Prostate gland (tissue), 2 donors: ENCODE measurements at regions not wholly inside any gene's neighbourhood (a gene's known extent, or its start where the extent isn't known, plus 50 kb on each side); places are given as distances from the start of the nearest gene placed in this dataset.

ENCODE experiments used
- DNase-seq: peaks from one replicate; pipeline ENCODE4 v3.0.0-alpha.2; 2019; ENCODE audit warnings: low spot score
- H3K27ac ChIP-seq, 2 donors: fragments of 200-600 bp; sonication (generic); 2 replicates each; pipeline ENCODE4 v1.5.1; 2017 to 2019
- H3K27me3 ChIP-seq: fragments of 200-600 bp; sonication (generic); replicated peaks from 2 replicates; pipeline ENCODE4 v1.5.1; 2019; ENCODE audit not compliant: insufficient read depth
- H3K36me3 ChIP-seq, 2 donors: fragments of 200-600 bp; sonication (generic); 1 replicate in 1 of 2; 2 replicates in 1 of 2; pipeline versions ENCODE4 v1.5.1 to v1.8.1; 2017 to 2019
- H3K4me1 ChIP-seq: fragments of 200-600 bp; sonication (generic); replicated peaks from 2 replicates; pipeline ENCODE4 v1.5.1; 2019
- H3K4me3 ChIP-seq, 2 donors: fragments of 200-600 bp; sonication (generic); 2 replicates each; pipeline ENCODE4 v1.5.1; 2017 to 2019
- H3K9me3 ChIP-seq: fragments of 200-600 bp; sonication (generic); 2 replicates; pipeline ENCODE4 v1.5.1; 2017
- CTCF ChIP-seq, 4 experiments: fragments of 200-600 bp in 2 of 4; fragments of 450-650 bp in 2 of 4; sonication (generic) in 2 of 4; IDR thresholded peaks; 1 replicate in 3 of 4; 2 replicates in 1 of 4; pipeline ENCODE4 v1.5.1; 2016 to 2019; ENCODE audit warnings: antibody characterized with exemption in 4 of 4, mild to moderate bottlenecking in 2 of 4, moderate library complexity in 2 of 4
- POLR2A ChIP-seq: fragments of 450-650 bp; IDR thresholded peaks from one replicate; pipeline ENCODE4 v1.6.1; 2016; ENCODE audit warnings: antibody characterized with exemption, mild to moderate bottlenecking
- POLR2AphosphoS5 ChIP-seq: sonication (generic); formaldehyde crosslinking; IDR thresholded peaks from one replicate; pipeline ENCODE4 v1.6.1; 2017; ENCODE audit warnings: antibody characterized with exemption
- WGBS: methylation state at CpG from one replicate; pipeline ENCODE4 v1.1.5; 2018; 5-methylcytosine and 5-hydroxymethylcytosine counted together
- intact Hi-C: fragments of 100-400 bp; cut with DNase I; formaldehyde crosslinking; loops from one replicate; pipeline ENCODE4 v1.14.2; 2022

- no peaks in the 10 kb centered on the region for H3K9me3 ChIP-seq
- no peaks in the 10 kb centered on the region for H3K36me3 ChIP-seq
- no peaks in the 10 kb centered on the region for H3K4me1 ChIP-seq
- intact Hi-C loops: no loop called here
- no peak overlapping the region for H3K4me3 ChIP-seq
- no peak for DNase-seq
- WGBS: 90% methylated on average over 4 of the region's 4 CpGs
- H3K27me3 ChIP-seq: no peaks in the 10 kb centered on the region
- no peak overlapping the region for H3K27ac ChIP-seq
- no peak for TF ChIP-seq CTCF (IDR thresholded peaks at IDR 0.05)
- no peak for TF ChIP-seq POLR2AphosphoS5
- no peak for TF ChIP-seq POLR2A
These were observed 414.1 kb downstream of the CTTN start for GRCh38 chr11:70812472-70812871.

- H3K4me1 ChIP-seq: no peaks in the 10 kb centered on the region
- no peaks in the 10 kb centered on the region for H3K36me3 ChIP-seq
- 95% methylated on average over 11 of the region's 11 CpGs for WGBS
- no peak overlapping the region for H3K27ac ChIP-seq
- TF ChIP-seq POLR2A (no peak), POLR2AphosphoS5 (no peak), CTCF (IDR thresholded peaks at IDR 0.05) (no peak)
- H3K9me3 ChIP-seq: no peaks in the 10 kb centered on the region
- intact Hi-C loops: no loop called here
- H3K4me3 ChIP-seq: no peak overlapping the region
- DNase-seq: no peak
- no peaks in the 10 kb centered on the region for H3K27me3 ChIP-seq
These were observed 415.3 kb downstream of the CTTN start for GRCh38 chr11:70813651-70814050.

- intact Hi-C loops: no loop called here
- H3K27ac ChIP-seq: no peak overlapping the region
- WGBS: 88% methylated on average over 7 of the region's 7 CpGs
- TF ChIP-seq POLR2A: no peak
- no peak for TF ChIP-seq POLR2AphosphoS5
- no peak for TF ChIP-seq CTCF (IDR thresholded peaks at IDR 0.05)
- no peaks in the 10 kb centered on the region for H3K27me3 ChIP-seq
- no peaks in the 10 kb centered on the region for H3K4me1 ChIP-seq
- no peaks in the 10 kb centered on the region for H3K36me3 ChIP-seq
- no peak for DNase-seq
- H3K4me3 ChIP-seq: no peak overlapping the region
- no peaks in the 10 kb centered on the region for H3K9me3 ChIP-seq
These were observed 417.1 kb downstream of the CTTN start for GRCh38 chr11:70815485-70815832.

GRCh38 chr11:70816156-70816678, 417.9 kb downstream of the CTTN start:
- Histone ChIP-seq H3K9me3 (no peaks in the 10 kb centered on the region), H3K27ac (no peak overlapping the region), H3K36me3 (no peaks in the 10 kb centered on the region), H3K27me3 (no peaks in the 10 kb centered on the region), H3K4me1 (no peaks in the 10 kb centered on the region), H3K4me3 (no peak overlapping the region)
- WGBS: 84% methylated on average over 8 of the region's 10 CpGs
- intact Hi-C loops: no loop called here
- no peak for TF ChIP-seq CTCF (IDR thresholded peaks at IDR 0.05)
- no peak for DNase-seq

GRCh38 chr11:70818351-70818750, 420.0 kb downstream of the CTTN start:
- Histone ChIP-seq H3K4me3 (no peak overlapping the region), H3K27ac (no peak overlapping the region), H3K4me1 (no peaks in the 10 kb centered on the region), H3K36me3 (no peaks in the 10 kb centered on the region), H3K9me3 (no peaks in the 10 kb centered on the region), H3K27me3 (no peaks in the 10 kb centered on the region)
- intact Hi-C loops: no loop called here
- whole genome bisulfite sequencing: 52% methylated on average over 8 of the region's 9 CpGs
- TF ChIP-seq POLR2AphosphoS5 (no peak), CTCF (IDR thresholded peaks at IDR 0.05) (no peak), POLR2A (no peak)
- DNase-seq: no peak
